Fibroblast of lung (primary cell): ENCODE measurements at regions not wholly inside any gene's neighbourhood (a gene's known extent, or its start where the extent isn't known, plus 50 kb on each side); places are given as distances from the start of the nearest gene placed in this dataset.

Experiments used
- EZH2 ChIP-seq: IDR thresholded peaks from 2 replicates; pipeline ENCODE4 v1.5.1; 2012; ENCODE audit warnings: low read length, control low read depth, mild to moderate bottlenecking; ENCODE audit errors: missing control alignments
- TF ChIP-seq, protein P1 (sequence below), 2 donors: IDR thresholded peaks in 1 of 2; conservative IDR thresholded peaks in 1 of 2; 1 replicate in 1 of 2; 2 replicates in 1 of 2; pipeline ENCODE4 v1.5.1; 2011 to 2012; ENCODE audit warnings: low read length in 2 of 2, control low read depth in 1 of 2, inconsistent platforms in 1 of 2, low read depth in 1 of 2, mild to moderate bottlenecking in 1 of 2

DNA sequence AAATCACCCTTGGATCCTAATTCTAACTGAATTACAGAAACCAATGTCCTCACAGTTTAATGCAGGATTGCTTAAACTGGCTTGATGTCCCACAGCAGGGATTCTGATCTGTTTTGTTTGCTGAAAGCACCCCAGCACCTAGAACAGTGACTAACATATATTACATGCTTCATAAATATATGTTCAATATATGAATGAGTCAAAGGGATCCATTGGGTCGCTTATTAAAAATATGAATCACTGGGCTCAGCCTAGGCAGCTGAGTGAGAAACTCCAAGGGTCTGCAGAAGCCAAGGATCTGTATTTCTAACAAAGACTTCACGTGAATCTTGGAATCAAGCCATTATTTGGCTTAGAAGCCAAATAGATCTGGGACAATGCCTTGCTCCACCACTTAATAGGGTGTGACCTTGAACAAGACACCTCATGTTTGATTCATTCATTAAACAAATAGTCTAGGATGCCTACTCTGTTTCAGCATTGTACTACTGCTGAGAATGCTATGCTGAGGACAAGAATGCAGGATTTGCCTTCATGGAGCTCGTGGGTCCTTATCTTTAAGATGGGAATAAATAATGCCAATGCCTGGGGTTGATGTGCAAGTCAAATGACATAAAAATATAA lies 103.4 kb upstream of the DLX6 start:
- TF ChIP-seq, protein P1, sequence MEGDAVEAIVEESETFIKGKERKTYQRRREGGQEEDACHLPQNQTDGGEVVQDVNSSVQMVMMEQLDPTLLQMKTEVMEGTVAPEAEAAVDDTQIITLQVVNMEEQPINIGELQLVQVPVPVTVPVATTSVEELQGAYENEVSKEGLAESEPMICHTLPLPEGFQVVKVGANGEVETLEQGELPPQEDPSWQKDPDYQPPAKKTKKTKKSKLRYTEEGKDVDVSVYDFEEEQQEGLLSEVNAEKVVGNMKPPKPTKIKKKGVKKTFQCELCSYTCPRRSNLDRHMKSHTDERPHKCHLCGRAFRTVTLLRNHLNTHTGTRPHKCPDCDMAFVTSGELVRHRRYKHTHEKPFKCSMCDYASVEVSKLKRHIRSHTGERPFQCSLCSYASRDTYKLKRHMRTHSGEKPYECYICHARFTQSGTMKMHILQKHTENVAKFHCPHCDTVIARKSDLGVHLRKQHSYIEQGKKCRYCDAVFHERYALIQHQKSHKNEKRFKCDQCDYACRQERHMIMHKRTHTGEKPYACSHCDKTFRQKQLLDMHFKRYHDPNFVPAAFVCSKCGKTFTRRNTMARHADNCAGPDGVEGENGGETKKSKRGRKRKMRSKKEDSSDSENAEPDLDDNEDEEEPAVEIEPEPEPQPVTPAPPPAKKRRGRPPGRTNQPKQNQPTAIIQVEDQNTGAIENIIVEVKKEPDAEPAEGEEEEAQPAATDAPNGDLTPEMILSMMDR (conservative IDR thresholded peaks at IDR 0.05 in 1 of 2, IDR thresholded peaks at IDR 0.05 in 1 of 2; ENCODE audit: low read depth in 1 of 2, low read length in 2 of 2): no peak
- TF ChIP-seq EZH2: no peak
